Natural killer cell (primary cell): ENCODE measurements at regions not wholly inside any gene's neighbourhood (a gene's known extent, or its start where the extent isn't known, plus 50 kb on each side); places are given as distances from the start of the nearest gene placed in this dataset.

ENCODE experiments used
- ATAC-seq, 3 donors: fragments of 150-1000 bp in 2 of 3; fragments of 200-7000 bp in 1 of 3; cut with Tn5 transposase; 1 replicate in 1 of 3; 2 replicates in 2 of 3; pipeline ENCODE4 v1.10.0; 2021; ENCODE audit warnings: mild to moderate bottlenecking in 2 of 3, moderate library complexity in 2 of 3
- DNase-seq, 2 donors: peaks; one replicate each; pipeline versions ENCODE4 v3.0.0 to v3.0.0-alpha.2; 2013 to 2021; ENCODE audit warnings: mixed read lengths in 1 of 2
- H3K27ac ChIP-seq: one replicate; pipeline ENCODE4 v1.5.1; 2013; ENCODE audit warnings: mild to moderate bottlenecking, low read length
- H3K27me3 ChIP-seq: one replicate; pipeline ENCODE4 v1.6.1; 2013; ENCODE audit warnings: low read length; ENCODE audit not compliant: control insufficient read depth, insufficient read depth
- H3K36me3 ChIP-seq: one replicate; pipeline ENCODE4 v1.6.1; 2013; ENCODE audit warnings: low read length; ENCODE audit not compliant: control insufficient read depth, insufficient read depth
- H3K4me1 ChIP-seq: one replicate; pipeline ENCODE4 v1.6.1; 2013; ENCODE audit warnings: low read length; ENCODE audit not compliant: control insufficient read depth, insufficient read depth
- H3K4me3 ChIP-seq: one replicate; pipeline ENCODE4 v1.5.1; 2013; ENCODE audit warnings: low read length
- H3K9me3 ChIP-seq: one replicate; pipeline ENCODE4 v1.6.1; 2013; ENCODE audit warnings: low read length; ENCODE audit not compliant: control insufficient read depth, insufficient read depth
- H3K27ac Mint-ChIP-seq, 2 donors: one replicate each; pipeline ENCODE4 v1.8.0; 2022; ENCODE audit warnings: mild to moderate bottlenecking in 2 of 2, mixed read lengths in 2 of 2, moderate library complexity in 1 of 2
- H3K27me3 Mint-ChIP-seq, 2 donors: one replicate each; pipeline ENCODE4 v1.8.0; 2022; ENCODE audit warnings: low read depth in 2 of 2, mixed read lengths in 2 of 2
- H3K36me3 Mint-ChIP-seq: one replicate; pipeline ENCODE4 v1.8.0; 2022; ENCODE audit warnings: mixed read lengths
- H3K4me1 Mint-ChIP-seq, 2 donors: one replicate each; pipeline ENCODE4 v1.8.0; 2022; ENCODE audit warnings: mixed read lengths in 2 of 2
- H3K4me3 Mint-ChIP-seq: one replicate; pipeline ENCODE4 v1.8.0; 2022; ENCODE audit warnings: mild to moderate bottlenecking, moderate library complexity, mixed read lengths
- H3K9me3 Mint-ChIP-seq, 2 donors: one replicate each; pipeline ENCODE4 v1.8.0; 2022; ENCODE audit warnings: mixed read lengths in 2 of 2
- WGBS: methylation state at CpG from one replicate; pipeline ENCODE4 v1.1.7; 2013; ENCODE audit warnings: missing lambda C conversion rate; ENCODE audit not compliant: insufficient coverage; 5-methylcytosine and 5-hydroxymethylcytosine counted together
- intact Hi-C: fragments of 100-400 bp; cut with micrococcal nuclease; formaldehyde crosslinking; loops from one replicate; pipeline ENCODE4 v1.14.2; 2022
- TF ChIP-seq, protein P1 (sequence below): fragments of 200-600 bp; IDR thresholded peaks from one replicate; pipeline ENCODE4 v1.8.0; 2022; ENCODE audit warnings: antibody characterized with exemption

DNA sequence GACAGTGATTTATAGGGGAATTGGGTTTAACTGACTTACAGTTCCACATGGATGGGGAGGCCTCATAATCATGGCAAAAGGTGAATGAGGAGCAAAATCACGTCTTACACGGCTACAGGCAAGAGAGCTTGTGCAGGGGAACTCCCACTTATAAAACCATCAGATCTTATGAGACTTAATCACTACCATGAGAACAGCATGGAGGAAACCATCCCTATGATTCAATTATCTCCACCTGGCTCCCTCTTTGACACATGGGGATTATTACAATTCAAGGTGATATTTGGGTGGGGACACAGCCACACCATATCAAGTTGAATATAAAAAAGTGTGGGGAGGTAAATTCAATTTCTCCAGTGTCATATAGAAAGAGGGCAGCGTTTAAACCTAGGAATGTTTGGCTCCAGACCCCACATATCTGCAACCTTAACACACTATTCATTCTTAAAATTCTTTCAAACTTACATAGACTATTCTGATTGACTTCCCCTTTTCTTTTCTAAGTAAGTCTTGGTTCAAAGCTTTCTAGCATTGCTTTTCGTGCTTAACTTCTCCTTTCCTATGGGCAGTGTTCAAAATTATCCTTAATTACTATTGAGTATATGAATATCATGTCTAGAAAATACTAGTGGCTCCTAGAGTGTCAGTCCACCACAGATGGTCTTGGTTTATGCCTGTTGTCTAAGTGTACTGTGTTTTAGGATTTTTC, 446.7 kb upstream of the GBE1 start:
- Mint-ChIP-seq H3K27ac (no peak overlapping the region), H3K4me1 (no peaks in the 10 kb centered on the region), H3K27me3 (no peaks in the 10 kb centered on the region), H3K4me3 (no peak overlapping the region), H3K9me3 (peaks cover 15 to 19% of the 10 kb centered on the region in 2 donors), H3K36me3 (peaks cover 5% of the 10 kb centered on the region)
- Histone ChIP-seq H3K4me3 (no peak overlapping the region), H3K4me1 (no peaks in the 10 kb centered on the region), H3K27ac (no peak overlapping the region), H3K36me3 (no peaks in the 10 kb centered on the region), H3K9me3 (peaks cover 7% of the 10 kb centered on the region), H3K27me3 (no peaks in the 10 kb centered on the region)
- ATAC-seq, result no peak
- DNase-seq, result no peak
- intact Hi-C loops, result no loop called here
- 79% methylated on average over 2 of the region's 4 CpGs for WGBS
- TF ChIP-seq, protein P1, sequence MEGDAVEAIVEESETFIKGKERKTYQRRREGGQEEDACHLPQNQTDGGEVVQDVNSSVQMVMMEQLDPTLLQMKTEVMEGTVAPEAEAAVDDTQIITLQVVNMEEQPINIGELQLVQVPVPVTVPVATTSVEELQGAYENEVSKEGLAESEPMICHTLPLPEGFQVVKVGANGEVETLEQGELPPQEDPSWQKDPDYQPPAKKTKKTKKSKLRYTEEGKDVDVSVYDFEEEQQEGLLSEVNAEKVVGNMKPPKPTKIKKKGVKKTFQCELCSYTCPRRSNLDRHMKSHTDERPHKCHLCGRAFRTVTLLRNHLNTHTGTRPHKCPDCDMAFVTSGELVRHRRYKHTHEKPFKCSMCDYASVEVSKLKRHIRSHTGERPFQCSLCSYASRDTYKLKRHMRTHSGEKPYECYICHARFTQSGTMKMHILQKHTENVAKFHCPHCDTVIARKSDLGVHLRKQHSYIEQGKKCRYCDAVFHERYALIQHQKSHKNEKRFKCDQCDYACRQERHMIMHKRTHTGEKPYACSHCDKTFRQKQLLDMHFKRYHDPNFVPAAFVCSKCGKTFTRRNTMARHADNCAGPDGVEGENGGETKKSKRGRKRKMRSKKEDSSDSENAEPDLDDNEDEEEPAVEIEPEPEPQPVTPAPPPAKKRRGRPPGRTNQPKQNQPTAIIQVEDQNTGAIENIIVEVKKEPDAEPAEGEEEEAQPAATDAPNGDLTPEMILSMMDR, result no peak

DNA sequence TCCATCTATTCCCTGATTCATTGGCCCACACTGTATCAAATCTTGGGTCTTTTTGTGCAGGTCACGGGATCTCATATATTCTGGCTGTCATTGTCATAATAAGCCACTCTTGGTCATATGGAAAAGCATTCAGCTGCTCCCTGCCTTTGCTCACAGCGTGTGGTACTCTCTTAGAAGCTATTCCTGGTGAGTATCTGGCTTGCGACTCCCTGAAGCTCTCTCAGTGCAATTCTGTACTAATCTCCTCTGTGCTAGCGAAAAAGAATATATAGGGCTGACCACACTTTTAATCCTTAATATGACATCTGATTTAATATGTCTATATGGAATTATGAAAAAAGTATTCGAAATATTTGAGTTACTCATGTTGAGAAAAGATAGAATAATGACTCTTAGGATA, 440.8 kb upstream of the GBE1 start:
- no peak overlapping the region for H3K27ac ChIP-seq
- Mint-ChIP-seq H3K36me3 (peaks cover 12% of the 10 kb centered on the region), H3K27me3 (no peaks in the 10 kb centered on the region), H3K4me1 (no peaks in the 10 kb centered on the region), H3K9me3 (peaks cover 22 to 24% of the 10 kb centered on the region in 2 donors), H3K27ac (no peak overlapping the region), H3K4me3 (no peak overlapping the region)
- peaks cover 3% of the 10 kb centered on the region for H3K9me3 ChIP-seq
- H3K27me3 ChIP-seq, result no peaks in the 10 kb centered on the region
- H3K4me1 ChIP-seq, result no peaks in the 10 kb centered on the region
- no peak overlapping the region for H3K4me3 ChIP-seq
- ATAC-seq, result no peak
- 83% methylated on average over 3 of the region's 5 CpGs for WGBS
- intact Hi-C loops, result no loop called here
- H3K36me3 ChIP-seq, result no peaks in the 10 kb centered on the region
- no peak for DNase-seq
- TF ChIP-seq, protein P1, result no peak

DNA sequence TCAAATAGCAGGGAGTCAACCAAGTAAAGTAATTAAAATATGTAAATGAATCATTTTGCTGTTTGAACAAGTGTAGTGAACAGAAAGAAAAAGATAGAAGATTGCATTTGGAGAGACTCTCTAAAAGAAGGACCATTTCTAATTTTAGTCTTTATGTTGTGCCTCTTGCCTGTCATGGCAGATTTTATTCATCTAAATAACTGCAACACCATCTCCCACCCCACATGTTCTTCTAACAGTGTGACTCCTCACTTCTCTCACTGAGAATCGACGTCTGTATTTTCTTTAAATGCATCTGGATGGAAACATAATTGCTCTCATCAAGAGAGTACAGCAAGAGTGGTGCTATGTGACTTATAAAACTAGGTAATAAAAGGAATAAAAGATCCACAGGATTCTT, 439.9 kb upstream of the GBE1 start:
- Histone ChIP-seq H3K36me3 (no peaks in the 10 kb centered on the region), H3K4me3 (no peak overlapping the region), H3K27me3 (no peaks in the 10 kb centered on the region), H3K9me3 (peaks cover 3% of the 10 kb centered on the region), H3K4me1 (no peaks in the 10 kb centered on the region), H3K27ac (no peak overlapping the region)
- no peak for ATAC-seq
- H3K4me1 Mint-ChIP-seq, result no peaks in the 10 kb centered on the region
- H3K4me3 Mint-ChIP-seq, result no peak overlapping the region
- peaks cover 12% of the 10 kb centered on the region for H3K36me3 Mint-ChIP-seq
- TF ChIP-seq, protein P1, result no peak
- intact Hi-C loops, result no loop called here
- peaks cover 23 to 26% of the 10 kb centered on the region in 2 donors for H3K9me3 Mint-ChIP-seq
- no peak for DNase-seq
- H3K27ac Mint-ChIP-seq, result no peak overlapping the region
- H3K27me3 Mint-ChIP-seq, result no peaks in the 10 kb centered on the region
- WGBS, result 86% methylated on average over 2 of the region's 2 CpGs

DNA sequence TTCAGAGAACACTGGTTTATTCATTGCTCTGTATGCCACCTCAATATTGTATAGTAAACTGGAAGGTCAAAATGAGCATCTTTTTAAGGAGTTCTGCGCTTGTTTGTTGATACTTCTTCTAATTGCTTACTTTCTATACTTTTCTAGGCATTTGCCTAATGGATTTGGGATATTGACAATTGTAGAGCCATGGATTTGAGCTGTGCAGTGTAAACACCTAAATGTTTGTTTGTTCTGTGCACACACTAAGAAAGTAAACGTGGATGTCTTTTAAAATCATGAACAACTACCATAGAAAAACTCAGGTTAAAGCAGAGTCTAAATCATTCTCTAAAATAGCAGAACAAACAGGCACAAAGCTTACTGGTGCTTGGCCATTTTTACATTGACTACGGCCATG, 436.6 kb upstream of the GBE1 start:
- no peaks in the 10 kb centered on the region for H3K27me3 Mint-ChIP-seq
- intact Hi-C loops, result no loop called here
- 78% methylated on average over 2 of the region's 3 CpGs for WGBS
- DNase-seq, result no peak
- no peak overlapping the region for H3K27ac Mint-ChIP-seq
- peaks cover 19 to 23% of the 10 kb centered on the region in 2 donors for H3K9me3 Mint-ChIP-seq
- H3K4me3 Mint-ChIP-seq, result no peak overlapping the region
- H3K36me3 Mint-ChIP-seq, result peaks cover 12% of the 10 kb centered on the region
- no peaks in the 10 kb centered on the region for H3K9me3 ChIP-seq
- H3K27me3 ChIP-seq, result no peaks in the 10 kb centered on the region
- H3K4me1 Mint-ChIP-seq, result no peaks in the 10 kb centered on the region
- ATAC-seq, result no peak
- H3K27ac ChIP-seq, result no peak overlapping the region
- TF ChIP-seq, protein P1, result no peak
- no peaks in the 10 kb centered on the region for H3K36me3 ChIP-seq
- no peaks in the 10 kb centered on the region for H3K4me1 ChIP-seq
- no peak overlapping the region for H3K4me3 ChIP-seq
